HEK293T (cell line): ENCODE measurements at regions not wholly inside any gene's neighbourhood (a gene's known extent, or its start where the extent isn't known, plus 50 kb on each side); places are given as distances from the start of the nearest gene placed in this dataset.

Experiments used
- ARNT ChIP-seq: fragments of 450-650 bp; IDR thresholded peaks from 2 replicates; pipeline ENCODE4 v1.6.1; 2017; ENCODE audit warnings: mild to moderate bottlenecking
- SP1 ChIP-seq: fragments of 450-650 bp; IDR thresholded peaks from 2 replicates; pipeline ENCODE4 v1.6.1; 2017
- SUZ12 ChIP-seq: fragments of 450-650 bp; IDR thresholded peaks from 2 replicates; pipeline ENCODE4 v1.6.1; 2016; ENCODE audit warnings: mild to moderate bottlenecking
- TARDBP ChIP-seq: fragments of 450-650 bp; IDR thresholded peaks from 2 replicates; pipeline ENCODE4 v1.6.1; 2016
- ZNF384 ChIP-seq: fragments of 450-650 bp; IDR thresholded peaks from 2 replicates; pipeline ENCODE4 v1.6.1; 2016

DNA sequence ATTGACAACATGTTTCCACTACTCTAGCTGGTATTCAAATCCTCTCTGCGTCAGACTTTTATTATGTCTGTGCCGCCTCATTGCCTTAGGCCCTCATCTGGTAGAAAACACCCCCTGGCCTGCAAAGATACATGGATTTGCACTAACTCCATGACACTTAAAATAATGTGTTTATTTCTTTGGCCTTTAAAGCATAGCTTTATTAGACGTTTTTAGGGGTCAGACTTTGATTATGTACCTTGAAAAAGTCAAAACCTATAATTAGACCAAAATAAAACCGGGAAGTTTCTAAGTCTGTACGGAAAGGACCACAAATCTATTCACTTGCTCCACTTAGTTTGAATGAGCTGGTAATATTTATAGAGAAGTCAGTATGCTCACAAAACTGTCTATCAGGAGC is 357.9 kb upstream of the NOX3 start:
- TF ChIP-seq SUZ12 (no peak), SP1 (no peak), ZNF384 (0 out of 2 replicates have a peak, but pooled peaks have one; percentile 23), ARNT (no peak), TARDBP (no peak)
